Hepatocyte (in vitro differentiated cells): ENCODE measurements at regions not wholly inside any gene's neighbourhood (a gene's known extent, or its start where the extent isn't known, plus 50 kb on each side); places are given as distances from the start of the nearest gene placed in this dataset.

Experiments used
- DNase-seq: peaks from one replicate; pipeline ENCODE4 v3.0.0-alpha.2; 2016; ENCODE audit warnings: low spot score
- H2AFZ ChIP-seq: fragments of 200-600 bp; sonication (generic); 2 replicates; pipeline ENCODE4 v1.6.0; 2016; ENCODE audit warnings: antibody characterized with exemption, mild to moderate bottlenecking
- H3K27ac ChIP-seq: fragments of 200-600 bp; sonication (generic); 2 replicates; pipeline ENCODE4 v1.5.1; 2016; ENCODE audit warnings: mild to moderate bottlenecking
- H3K27me3 ChIP-seq: fragments of 200-600 bp; sonication (generic); 2 replicates; pipeline ENCODE4 v1.6.1; 2016
- H3K36me3 ChIP-seq: fragments of 200-600 bp; sonication (generic); replicated peaks from 2 replicates; pipeline ENCODE4 v1.5.1; 2016; ENCODE audit warnings: low read depth; ENCODE audit not compliant: insufficient read depth
- H3K4me1 ChIP-seq: fragments of 200-600 bp; sonication (generic); 2 replicates; pipeline ENCODE4 v1.5.1; 2016; ENCODE audit warnings: mild to moderate bottlenecking, moderate library complexity; ENCODE audit not compliant: insufficient read depth
- H3K4me2 ChIP-seq: fragments of 200-600 bp; sonication (generic); 2 replicates; pipeline ENCODE4 v1.6.0; 2016
- H3K4me3 ChIP-seq: fragments of 200-600 bp; sonication (generic); 2 replicates; pipeline ENCODE4 v1.5.1; 2016; ENCODE audit warnings: mild to moderate bottlenecking
- H3K79me2 ChIP-seq: fragments of 200-600 bp; sonication (generic); 2 replicates; pipeline ENCODE4 v1.6.0; 2017; ENCODE audit warnings: mild to moderate bottlenecking
- H3K9me2 ChIP-seq: fragments of 200-600 bp; sonication (generic); replicated peaks from 2 replicates; pipeline ENCODE4 v1.6.0; 2017; ENCODE audit warnings: mild to moderate bottlenecking; ENCODE audit not compliant: insufficient read depth
- H3K9me3 ChIP-seq: fragments of 200-600 bp; sonication (generic); 2 replicates; pipeline ENCODE4 v1.5.1; 2016; ENCODE audit warnings: low read depth, mild to moderate bottlenecking
- H4K20me1 ChIP-seq: fragments of 200-600 bp; sonication (generic); 2 replicates; pipeline ENCODE4 v1.6.0; 2016; ENCODE audit warnings: mild to moderate bottlenecking; ENCODE audit not compliant: insufficient read depth, poor library complexity, severe bottlenecking
- EZH2 ChIP-seq: fragments of 200-600 bp; sonication (generic); IDR thresholded peaks from 2 replicates; pipeline ENCODE4 v1.6.1; 2016; ENCODE audit warnings: antibody characterized with exemption, mild to moderate bottlenecking, borderline replicate concordance
- EZH2phosphoT487 ChIP-seq: fragments of 200-600 bp; sonication (generic); IDR thresholded peaks from one replicate; pipeline ENCODE4 v1.6.1; 2018; ENCODE audit warnings: antibody characterized with exemption, mild to moderate bottlenecking, low read depth, moderate library complexity; ENCODE audit not compliant: unreplicated experiment, severe bottlenecking
- WGBS: methylation state at CpG from one replicate; pipeline ENCODE4 v1.1.6; 2016; ENCODE audit warnings: low lambda C conversion rate; ENCODE audit errors: missing lambda C conversion rate; 5-methylcytosine and 5-hydroxymethylcytosine counted together
- TF ChIP-seq, protein P1 (sequence below): fragments of 200-600 bp; sonication (generic); IDR thresholded peaks from 2 replicates; pipeline ENCODE4 v1.5.1; 2016; ENCODE audit warnings: antibody characterized with exemption, mild to moderate bottlenecking; ENCODE audit not compliant: poor library complexity

DNA sequence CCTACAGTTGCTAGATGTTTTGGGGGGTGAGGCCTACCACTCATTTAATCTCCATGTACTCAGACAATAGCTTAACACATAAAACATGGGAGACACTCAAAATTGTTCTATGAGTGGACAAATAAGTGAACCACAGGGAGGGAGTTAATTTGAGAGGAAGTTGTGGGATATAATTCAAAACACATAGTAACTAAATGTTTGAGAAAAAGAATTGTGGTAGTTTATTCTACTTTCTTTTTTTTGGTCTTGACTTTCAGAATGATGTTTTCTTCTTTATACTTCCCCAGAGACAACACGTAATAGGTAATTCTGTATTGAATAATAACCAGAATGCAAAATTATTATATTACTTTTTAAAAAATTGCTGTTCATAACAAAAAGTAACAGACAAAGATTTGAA, 453.8 kb downstream of the RFPL4B start:
- no peaks in the 10 kb centered on the region for H3K9me3 ChIP-seq
- H4K20me1 ChIP-seq: no peaks in the 10 kb centered on the region
- WGBS: 100% methylated on average over 1 of the region's 1 CpG
- H3K4me3 ChIP-seq: no peak overlapping the region
- H3K27ac ChIP-seq: no peak overlapping the region
- no peaks in the 10 kb centered on the region for H3K79me2 ChIP-seq
- no peaks in the 10 kb centered on the region for H3K27me3 ChIP-seq
- no peaks in the 10 kb centered on the region for H3K4me1 ChIP-seq
- TF ChIP-seq, protein P1, sequence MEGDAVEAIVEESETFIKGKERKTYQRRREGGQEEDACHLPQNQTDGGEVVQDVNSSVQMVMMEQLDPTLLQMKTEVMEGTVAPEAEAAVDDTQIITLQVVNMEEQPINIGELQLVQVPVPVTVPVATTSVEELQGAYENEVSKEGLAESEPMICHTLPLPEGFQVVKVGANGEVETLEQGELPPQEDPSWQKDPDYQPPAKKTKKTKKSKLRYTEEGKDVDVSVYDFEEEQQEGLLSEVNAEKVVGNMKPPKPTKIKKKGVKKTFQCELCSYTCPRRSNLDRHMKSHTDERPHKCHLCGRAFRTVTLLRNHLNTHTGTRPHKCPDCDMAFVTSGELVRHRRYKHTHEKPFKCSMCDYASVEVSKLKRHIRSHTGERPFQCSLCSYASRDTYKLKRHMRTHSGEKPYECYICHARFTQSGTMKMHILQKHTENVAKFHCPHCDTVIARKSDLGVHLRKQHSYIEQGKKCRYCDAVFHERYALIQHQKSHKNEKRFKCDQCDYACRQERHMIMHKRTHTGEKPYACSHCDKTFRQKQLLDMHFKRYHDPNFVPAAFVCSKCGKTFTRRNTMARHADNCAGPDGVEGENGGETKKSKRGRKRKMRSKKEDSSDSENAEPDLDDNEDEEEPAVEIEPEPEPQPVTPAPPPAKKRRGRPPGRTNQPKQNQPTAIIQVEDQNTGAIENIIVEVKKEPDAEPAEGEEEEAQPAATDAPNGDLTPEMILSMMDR: no peak
- no peak for TF ChIP-seq EZH2
- TF ChIP-seq EZH2phosphoT487: no peak
- H2AFZ ChIP-seq: peak overlapping the region; percentile 29
- no peaks in the 10 kb centered on the region for H3K9me2 ChIP-seq
- H3K4me2 ChIP-seq: no peak overlapping the region
- H3K36me3 ChIP-seq: no peaks in the 10 kb centered on the region
- no peak for DNase-seq

DNA sequence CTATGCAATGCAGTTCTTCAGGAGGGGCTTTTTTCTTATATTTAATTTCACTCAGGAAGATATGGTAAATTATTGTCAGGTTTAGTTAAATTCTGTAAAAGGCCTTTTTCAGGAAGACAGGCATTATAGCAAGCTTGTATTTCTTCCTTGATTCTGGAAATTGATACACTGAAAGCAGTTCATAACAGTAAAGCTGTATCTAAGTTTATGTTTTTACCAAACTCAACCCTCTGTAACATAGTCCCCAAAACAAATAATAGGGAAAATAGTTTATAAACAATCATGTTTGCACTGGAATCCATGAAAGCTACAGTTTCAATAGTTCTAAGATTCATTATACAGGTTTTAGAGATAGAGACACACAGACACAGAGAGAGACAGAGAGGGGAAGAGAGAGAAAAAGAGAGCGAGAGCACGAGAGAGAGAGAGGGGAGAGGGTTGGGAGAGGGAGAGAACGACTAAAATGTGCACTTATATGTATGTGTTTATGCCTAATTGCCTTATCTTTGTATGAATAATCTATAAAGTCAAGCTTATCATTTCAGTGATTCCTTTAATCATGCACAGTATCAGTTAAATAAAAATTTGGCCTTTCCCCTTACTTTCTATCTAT, 454.4 kb downstream of the RFPL4B start:
- peak overlapping the region; percentile 41 for H2AFZ ChIP-seq
- peak overlapping the region; percentile 70 for H3K27ac ChIP-seq
- DNase-seq: no peak
- H3K79me2 ChIP-seq: no peaks in the 10 kb centered on the region
- H3K9me3 ChIP-seq: no peaks in the 10 kb centered on the region
- no peaks in the 10 kb centered on the region for H3K4me1 ChIP-seq
- H3K36me3 ChIP-seq: no peaks in the 10 kb centered on the region
- TF ChIP-seq EZH2 (no peak), EZH2phosphoT487 (no peak)
- TF ChIP-seq, protein P1: no peak
- no peaks in the 10 kb centered on the region for H3K9me2 ChIP-seq
- WGBS: 55% methylated on average over 3 of the region's 3 CpGs
- H3K4me2 ChIP-seq: peak overlapping the region; percentile 35
- no peak overlapping the region for H3K4me3 ChIP-seq
- no peaks in the 10 kb centered on the region for H3K27me3 ChIP-seq
- no peaks in the 10 kb centered on the region for H4K20me1 ChIP-seq

DNA sequence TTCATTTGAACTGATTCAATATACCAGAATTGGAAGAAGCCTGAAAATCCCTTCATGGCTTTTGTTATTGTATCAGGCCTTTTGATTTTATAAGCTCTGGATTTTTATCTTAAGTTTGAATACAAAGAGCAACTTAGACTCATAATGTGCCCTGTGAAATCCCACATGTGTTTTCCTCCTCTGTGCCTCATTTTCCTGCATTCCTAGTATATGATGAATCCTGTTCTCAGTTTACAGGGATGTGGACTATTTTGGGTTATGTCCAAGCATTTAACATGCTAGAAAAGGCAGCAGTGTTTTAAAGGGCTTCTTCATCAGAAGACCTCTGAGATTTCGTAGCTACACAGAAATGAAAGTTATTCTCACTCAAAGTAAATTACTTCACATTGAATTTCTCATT, 455.0 kb downstream of the RFPL4B start:
- no peaks in the 10 kb centered on the region for H3K4me1 ChIP-seq
- peak overlapping the region; percentile 41 for H2AFZ ChIP-seq
- H3K4me3 ChIP-seq: no peak overlapping the region
- peak overlapping the region; percentile 35 for H3K4me2 ChIP-seq
- TF ChIP-seq, protein P1: no peak
- TF ChIP-seq EZH2 (no peak), EZH2phosphoT487 (no peak)
- WGBS: 66% methylated on average over 1 of the region's 1 CpG
- H3K36me3 ChIP-seq: no peaks in the 10 kb centered on the region
- DNase-seq: peak; percentile 25
- no peaks in the 10 kb centered on the region for H3K9me3 ChIP-seq
- no peaks in the 10 kb centered on the region for H4K20me1 ChIP-seq
- H3K79me2 ChIP-seq: no peaks in the 10 kb centered on the region
- H3K27me3 ChIP-seq: no peaks in the 10 kb centered on the region
- peak overlapping the region; percentile 70 for H3K27ac ChIP-seq
- H3K9me2 ChIP-seq: no peaks in the 10 kb centered on the region
